Kidney epithelial cell (primary cell): ENCODE measurements at regions not wholly inside any gene's neighbourhood (a gene's known extent, or its start where the extent isn't known, plus 50 kb on each side); places are given as distances from the start of the nearest gene placed in this dataset.

Experiments used
- DNase-seq: peaks from one replicate; pipeline ENCODE4 v3.0.0-alpha.2; 2010; ENCODE audit warnings: low read depth
- H3K27me3 ChIP-seq: 2 replicates; pipeline ENCODE4 v1.6.0; 2011; ENCODE audit warnings: low read length; ENCODE audit not compliant: control insufficient read depth, insufficient read depth
- H3K36me3 ChIP-seq: 2 replicates; pipeline ENCODE4 v1.5.1; 2011; ENCODE audit warnings: low read length; ENCODE audit not compliant: control insufficient read depth, insufficient read depth
- H3K4me3 ChIP-seq: 2 replicates; pipeline ENCODE4 v1.5.1; 2011; ENCODE audit warnings: low read depth, mild to moderate bottlenecking, control low read depth, low read length
- TF ChIP-seq, protein P1 (sequence below): IDR thresholded peaks from 2 replicates; pipeline ENCODE4 v1.5.1; 2011; ENCODE audit warnings: mild to moderate bottlenecking, moderate library complexity, low read length, control low read depth, inconsistent platforms; ENCODE audit not compliant: insufficient read depth, poor library complexity, severe bottlenecking

DNA sequence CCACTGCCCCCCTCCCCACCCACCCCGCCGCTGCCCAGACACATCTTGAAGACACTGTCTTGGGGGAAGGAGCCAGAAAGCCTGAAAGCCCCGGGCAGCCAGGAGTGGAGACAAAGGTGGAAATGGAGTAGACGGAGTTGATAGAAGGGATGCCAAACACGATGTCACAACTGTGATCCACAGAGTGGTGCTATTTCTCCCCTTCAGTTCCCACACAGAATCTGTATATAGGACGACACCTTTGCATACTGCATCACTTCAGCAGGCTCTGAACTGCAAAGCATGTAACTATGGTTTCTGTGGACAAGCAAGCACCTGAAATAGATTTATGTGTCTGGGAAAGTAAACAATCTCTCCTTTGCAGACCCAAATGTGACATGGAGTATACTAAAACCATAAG is 56.4 kb upstream of the F13A1 start:
- no peaks in the 10 kb centered on the region for H3K27me3 ChIP-seq
- TF ChIP-seq, protein P1, sequence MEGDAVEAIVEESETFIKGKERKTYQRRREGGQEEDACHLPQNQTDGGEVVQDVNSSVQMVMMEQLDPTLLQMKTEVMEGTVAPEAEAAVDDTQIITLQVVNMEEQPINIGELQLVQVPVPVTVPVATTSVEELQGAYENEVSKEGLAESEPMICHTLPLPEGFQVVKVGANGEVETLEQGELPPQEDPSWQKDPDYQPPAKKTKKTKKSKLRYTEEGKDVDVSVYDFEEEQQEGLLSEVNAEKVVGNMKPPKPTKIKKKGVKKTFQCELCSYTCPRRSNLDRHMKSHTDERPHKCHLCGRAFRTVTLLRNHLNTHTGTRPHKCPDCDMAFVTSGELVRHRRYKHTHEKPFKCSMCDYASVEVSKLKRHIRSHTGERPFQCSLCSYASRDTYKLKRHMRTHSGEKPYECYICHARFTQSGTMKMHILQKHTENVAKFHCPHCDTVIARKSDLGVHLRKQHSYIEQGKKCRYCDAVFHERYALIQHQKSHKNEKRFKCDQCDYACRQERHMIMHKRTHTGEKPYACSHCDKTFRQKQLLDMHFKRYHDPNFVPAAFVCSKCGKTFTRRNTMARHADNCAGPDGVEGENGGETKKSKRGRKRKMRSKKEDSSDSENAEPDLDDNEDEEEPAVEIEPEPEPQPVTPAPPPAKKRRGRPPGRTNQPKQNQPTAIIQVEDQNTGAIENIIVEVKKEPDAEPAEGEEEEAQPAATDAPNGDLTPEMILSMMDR, result no peak
- H3K36me3 ChIP-seq, result no peaks in the 10 kb centered on the region
- no peak for DNase-seq
- no peak overlapping the region for H3K4me3 ChIP-seq

- Histone ChIP-seq H3K36me3 (no peaks in the 10 kb centered on the region), H3K27me3 (no peaks in the 10 kb centered on the region), H3K4me3 (no peak overlapping the region)
- TF ChIP-seq, protein P1, result no peak
- DNase-seq, result no peak
Observed at GRCh38 chr6:6377621-6378020, 57.2 kb upstream of the F13A1 start.

- DNase-seq, result peak; percentile 70
- Histone ChIP-seq H3K4me3 (no peak overlapping the region), H3K36me3 (no peaks in the 10 kb centered on the region), H3K27me3 (no peaks in the 10 kb centered on the region)
- TF ChIP-seq, protein P1, result no peak
Observed at GRCh38 chr6:6379573-6379972, 59.1 kb upstream of the F13A1 start.

- Histone ChIP-seq H3K4me3 (no peak overlapping the region), H3K36me3 (no peaks in the 10 kb centered on the region), H3K27me3 (no peaks in the 10 kb centered on the region)
- TF ChIP-seq, protein P1, result no peak
- no peak for DNase-seq
Observed at GRCh38 chr6:6384520-6384919, 64.1 kb upstream of the F13A1 start.

DNA sequence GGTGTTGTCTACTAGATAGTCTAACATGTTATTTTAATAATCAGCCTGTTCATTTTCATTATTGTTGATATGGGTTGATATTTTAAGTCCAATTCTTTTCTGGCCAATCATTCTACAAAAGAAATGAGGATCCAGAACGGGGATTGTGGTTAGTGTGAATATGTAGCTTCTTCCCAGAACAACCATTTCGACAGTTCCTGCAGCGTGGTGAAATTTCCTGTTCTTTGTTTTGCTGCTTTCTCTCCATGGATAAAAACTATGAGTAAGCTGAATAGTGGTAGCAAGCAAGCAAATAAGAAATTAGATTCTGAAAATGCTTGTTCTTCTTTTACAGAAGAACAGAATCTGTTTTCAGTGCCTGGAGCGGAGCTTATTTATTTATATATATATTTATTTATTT is 65.5 kb upstream of the F13A1 start:
- no peak for DNase-seq
- H3K27me3 ChIP-seq, result no peaks in the 10 kb centered on the region
- H3K4me3 ChIP-seq, result no peak overlapping the region
- H3K36me3 ChIP-seq, result no peaks in the 10 kb centered on the region
- TF ChIP-seq, protein P1, result no peak

DNA sequence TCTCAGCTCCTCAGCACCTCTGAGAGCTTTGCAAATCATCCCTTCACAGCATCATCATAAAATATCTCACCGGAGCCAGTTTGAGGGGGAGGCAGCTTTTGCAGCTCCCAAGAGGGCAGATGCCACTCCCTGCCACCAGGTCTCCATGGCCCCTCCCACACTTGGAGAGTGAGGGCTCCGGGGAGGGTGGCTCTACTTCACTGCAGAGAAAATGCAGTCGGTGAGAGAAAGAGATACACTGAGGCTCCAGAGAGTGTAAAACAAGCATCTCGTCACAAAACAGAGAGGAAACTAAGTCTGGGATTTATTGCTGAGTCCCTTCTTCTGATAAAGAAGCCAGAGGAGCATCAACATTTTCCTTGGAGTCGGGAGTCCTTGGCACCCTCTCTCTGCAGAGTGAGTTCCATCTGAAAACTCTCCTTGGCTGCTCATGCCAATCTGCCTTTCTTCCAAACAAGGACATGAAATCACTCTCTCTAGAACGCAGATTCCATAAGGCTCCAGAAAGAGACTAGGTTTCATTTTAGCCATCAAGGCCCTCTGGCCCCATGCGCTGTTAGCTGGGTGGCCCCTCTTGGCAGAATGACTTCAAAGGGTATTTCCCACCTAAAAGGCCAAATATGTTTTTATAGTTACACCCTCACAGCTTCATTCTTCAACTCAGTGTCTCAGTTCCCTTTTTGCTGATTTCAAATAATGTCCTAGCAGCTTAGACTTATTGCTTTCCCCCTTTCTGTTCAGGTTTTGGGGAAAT is 70.6 kb upstream of the F13A1 start:
- no peaks in the 10 kb centered on the region for H3K36me3 ChIP-seq
- DNase-seq, result no peak
- no peaks in the 10 kb centered on the region for H3K27me3 ChIP-seq
- no peak overlapping the region for H3K4me3 ChIP-seq
- TF ChIP-seq, protein P1, result no peak
